Ascending aorta (tissue), 2 donors: ENCODE measurements at regions not wholly inside any gene's neighbourhood (a gene's known extent, or its start where the extent isn't known, plus 50 kb on each side); places are given as distances from the start of the nearest gene placed in this dataset.

Experiments used
- DNase-seq, 2 donors: peaks; one replicate each; pipeline ENCODE4 v3.0.0-alpha.2; 2019; ENCODE audit warnings: low spot score in 2 of 2
- H3K27ac ChIP-seq, 2 donors: fragments of 200-600 bp; sonication (generic); one replicate each; pipeline ENCODE4 v1.5.1; 2016 to 2017; ENCODE audit warnings: mild to moderate bottlenecking in 1 of 2
- H3K27me3 ChIP-seq: fragments of 200-600 bp; sonication (generic); one replicate; pipeline ENCODE4 v1.5.1; 2017
- H3K36me3 ChIP-seq, 2 donors: fragments of 200-600 bp; sonication (generic); one replicate each; pipeline ENCODE4 v1.5.1; 2016
- H3K4me1 ChIP-seq, 2 donors: fragments of 200-600 bp; sonication (generic); one replicate each; pipeline ENCODE4 v1.5.1; 2016 to 2017; ENCODE audit warnings: mild to moderate bottlenecking in 1 of 2
- H3K4me3 ChIP-seq, 2 donors: fragments of 200-600 bp; sonication (generic); one replicate each; pipeline ENCODE4 v1.5.1; 2016 to 2017; ENCODE audit warnings: mild to moderate bottlenecking in 1 of 2
- H3K9me3 ChIP-seq, 2 donors: fragments of 200-600 bp; sonication (generic); one replicate each; pipeline ENCODE4 v1.5.1; 2016
- CTCF ChIP-seq, 3 experiments: fragments of 200-600 bp in 2 of 3; fragments of 450-650 bp in 1 of 3; sonication (generic) in 2 of 3; IDR thresholded peaks; one replicate each; pipeline ENCODE4 v1.5.1; 2016 to 2019; ENCODE audit warnings: antibody characterized with exemption in 3 of 3, mild to moderate bottlenecking in 1 of 3, moderate library complexity in 1 of 3
- intact Hi-C: fragments of 100-400 bp; cut with DNase I; formaldehyde crosslinking; loops from one replicate; pipeline ENCODE4 v1.15.1; 2023

GRCh38 chr6:11331111-11331510 is 98.6 kb upstream of the NEDD9 start:
- TF ChIP-seq CTCF (IDR thresholded peaks at IDR 0.05): no peak
- no peaks in the 10 kb centered on the region for H3K27me3 ChIP-seq
- DNase-seq: no peak
- H3K4me1 ChIP-seq: peaks cover 0 to 5% of the 10 kb centered on the region in 2 donors
- no peaks in the 10 kb centered on the region for H3K9me3 ChIP-seq
- no peak overlapping the region for H3K27ac ChIP-seq
- H3K36me3 ChIP-seq: no peaks in the 10 kb centered on the region
- H3K4me3 ChIP-seq: no peak overlapping the region
- intact Hi-C loops: no loop called here

- Histone ChIP-seq H3K9me3 (no peaks in the 10 kb centered on the region), H3K36me3 (no peaks in the 10 kb centered on the region), H3K27ac (no peak overlapping the region), H3K27me3 (no peaks in the 10 kb centered on the region), H3K4me3 (no peak overlapping the region), H3K4me1 (peaks cover 0 to 5% of the 10 kb centered on the region in 2 donors)
- no peak for TF ChIP-seq CTCF (IDR thresholded peaks at IDR 0.05)
- no peak for DNase-seq
- intact Hi-C loops: no loop called here
Observed at GRCh38 chr6:11330413-11330760, 97.9 kb upstream of the NEDD9 start.

- Histone ChIP-seq H3K27ac (no peak overlapping the region), H3K4me1 (peaks cover 0 to 5% of the 10 kb centered on the region in 2 donors), H3K36me3 (no peaks in the 10 kb centered on the region), H3K9me3 (no peaks in the 10 kb centered on the region), H3K4me3 (no peak overlapping the region), H3K27me3 (no peaks in the 10 kb centered on the region)
- no peak for DNase-seq
- TF ChIP-seq CTCF (IDR thresholded peaks at IDR 0.05): no peak
- intact Hi-C loops: no loop called here
Observed at GRCh38 chr6:11329726-11330412, 97.4 kb upstream of the NEDD9 start.

GRCh38 chr6:11328613-11329247 is 96.3 kb upstream of the NEDD9 start:
- no peaks in the 10 kb centered on the region for H3K9me3 ChIP-seq
- TF ChIP-seq CTCF (IDR thresholded peaks at IDR 0.05): no peak
- H3K4me1 ChIP-seq: peaks cover 0 to 5% of the 10 kb centered on the region in 2 donors
- intact Hi-C loops: no loop called here
- no peaks in the 10 kb centered on the region for H3K27me3 ChIP-seq
- no peak for DNase-seq
- no peaks in the 10 kb centered on the region for H3K36me3 ChIP-seq
- H3K4me3 ChIP-seq: no peak overlapping the region
- no peak overlapping the region for H3K27ac ChIP-seq

- no peak overlapping the region for H3K27ac ChIP-seq
- no peaks in the 10 kb centered on the region for H3K36me3 ChIP-seq
- H3K4me3 ChIP-seq: no peak overlapping the region
- H3K4me1 ChIP-seq: peaks cover 0 to 5% of the 10 kb centered on the region in 2 donors
- no peak for TF ChIP-seq CTCF (IDR thresholded peaks at IDR 0.05)
- intact Hi-C loops: no loop called here
- no peaks in the 10 kb centered on the region for H3K9me3 ChIP-seq
- no peaks in the 10 kb centered on the region for H3K27me3 ChIP-seq
- DNase-seq: no peak
Observed at GRCh38 chr6:11327961-11328360, 95.5 kb upstream of the NEDD9 start.
